OCI-LY1 (cell line): ENCODE measurements at regions not wholly inside any gene's neighbourhood (a gene's known extent, or its start where the extent isn't known, plus 50 kb on each side); places are given as distances from the start of the nearest gene placed in this dataset.
"Not testable (repeated sequence)": the region's sequence is repeated elsewhere in the genome, so short reads cannot be mapped to it uniquely, and the experiment has no call there.

Experiments
- H2AFZ ChIP-seq: fragments of 200-600 bp; sonication (generic), shearing (Covaris generic); 2 replicates; pipeline ENCODE4 v1.6.0; 2014; ENCODE audit warnings: antibody characterized with exemption, mild to moderate bottlenecking, low read length
- H3F3A ChIP-seq: fragments of 200-600 bp; sonication (generic), shearing (Covaris generic); 2 replicates; pipeline ENCODE4 v1.6.0; 2014; ENCODE audit warnings: mild to moderate bottlenecking, antibody characterized with exemption, low read length, moderate library complexity; ENCODE audit not compliant: insufficient read depth
- H3K27ac ChIP-seq: fragments of 200-600 bp; sonication (generic); 2 replicates; pipeline ENCODE4 v1.5.1; 2014; ENCODE audit warnings: low read length, mixed run types, mild to moderate bottlenecking, low read depth; ENCODE audit not compliant: poor library complexity, severe bottlenecking
- H3K27me3 ChIP-seq: fragments of 200-600 bp; sonication (generic); 2 replicates; pipeline ENCODE4 v1.6.0; 2014; ENCODE audit warnings: antibody characterized with exemption, mild to moderate bottlenecking, low read length, moderate library complexity; ENCODE audit not compliant: insufficient read depth
- H3K36me3 ChIP-seq: fragments of 200-600 bp; sonication (generic); 2 replicates; pipeline ENCODE4 v1.6.1; 2014; ENCODE audit warnings: mild to moderate bottlenecking, antibody characterized with exemption, low read length, moderate library complexity, mixed read lengths; ENCODE audit not compliant: insufficient read depth
- H3K4me1 ChIP-seq: fragments of 200-600 bp; sonication (generic); 2 replicates; pipeline ENCODE4 v1.5.1; 2014; ENCODE audit warnings: mild to moderate bottlenecking, low read length, moderate library complexity; ENCODE audit not compliant: insufficient read depth, severe bottlenecking
- H3K4me2 ChIP-seq: fragments of 200-600 bp; sonication (generic), shearing (Covaris generic); 2 replicates; pipeline ENCODE4 v1.6.1; 2014; ENCODE audit warnings: low read length
- H3K4me3 ChIP-seq: fragments of 200-600 bp; sonication (generic); 2 replicates; pipeline ENCODE4 v1.5.1; 2014; ENCODE audit warnings: low read length, low read depth, mild to moderate bottlenecking, mixed read lengths; ENCODE audit not compliant: poor library complexity, severe bottlenecking
- H3K79me2 ChIP-seq: fragments of 200-600 bp; shearing (Covaris generic); 2 replicates; pipeline ENCODE4 v1.6.1; 2016; ENCODE audit warnings: mixed run types, low read length, mixed read lengths; ENCODE audit not compliant: insufficient read depth
- H3K9ac ChIP-seq: fragments of 200-600 bp; sonication (generic), shearing (Covaris generic); 2 replicates; pipeline ENCODE4 v1.6.1; 2014; ENCODE audit warnings: mild to moderate bottlenecking, low read length, mixed read lengths
- H3K9me2 ChIP-seq: fragments of 200-600 bp; sonication (generic), shearing (Covaris generic); 2 replicates; pipeline ENCODE4 v1.6.1; 2014; ENCODE audit warnings: low read depth, mild to moderate bottlenecking, low read length, mixed read lengths
- H3K9me3 ChIP-seq: fragments of 200-600 bp; shearing (Covaris generic); 2 replicates; pipeline ENCODE4 v1.6.1; 2014; ENCODE audit warnings: low read length, mixed read lengths
- H4K20me1 ChIP-seq: fragments of 200-600 bp; sonication (generic), shearing (Covaris generic); 2 replicates; pipeline ENCODE4 v1.6.0; 2016; ENCODE audit warnings: mild to moderate bottlenecking, low read length; ENCODE audit not compliant: insufficient read depth
- CTCF ChIP-seq: fragments of 200-600 bp; sonication (generic), shearing (Covaris generic); IDR thresholded peaks from 2 replicates; pipeline ENCODE4 v1.5.1; 2017; ENCODE audit warnings: mild to moderate bottlenecking, antibody characterized with exemption, low read length, moderate library complexity, mixed read lengths
- EZH2 ChIP-seq: fragments of 200-600 bp; sonication (generic), shearing (Covaris generic); IDR thresholded peaks from 2 replicates; pipeline ENCODE4 v1.8.0; 2017; ENCODE audit warnings: borderline replicate concordance, mixed run types, mild to moderate bottlenecking, antibody characterized with exemption, low read length, moderate library complexity, mixed read lengths

- H3K4me2 ChIP-seq, result no peak overlapping the region
- TF ChIP-seq CTCF (no peak), EZH2 (no peak)
- H3K9ac ChIP-seq, result no peak overlapping the region
- H4K20me1 ChIP-seq, result no peaks in the 10 kb centered on the region
- no peak overlapping the region for H2AFZ ChIP-seq
- peaks cover 17% of the 10 kb centered on the region; the same call in 1 of the 2 replicates for H3K36me3 ChIP-seq
- 0 out of 2 replicates have a peak, but pooled peaks cover 6% of the 10 kb centered on the region for H3K9me3 ChIP-seq
- H3K9me2 ChIP-seq, result no peaks in the 10 kb centered on the region
- peaks cover 17% of the 10 kb centered on the region for H3K79me2 ChIP-seq
- H3K27ac ChIP-seq, result no peak overlapping the region
- H3F3A ChIP-seq, result no peaks in the 10 kb centered on the region
- no peaks in the 10 kb centered on the region for H3K27me3 ChIP-seq
- H3K4me3 ChIP-seq, result no peak overlapping the region
- H3K4me1 ChIP-seq, result peaks cover 25% of the 10 kb centered on the region
Observed at GRCh38 chr19:28627669-28628068, 585.3 kb downstream of the UQCRFS1 start.

GRCh38 chr19:28626407-28626806 lies 586.5 kb downstream of the UQCRFS1 start:
- not testable (repeated sequence) for H3K9me2 ChIP-seq, H3K27ac ChIP-seq, H3F3A ChIP-seq, H2AFZ ChIP-seq, H3K27me3 ChIP-seq, H3K9me3 ChIP-seq, H3K9ac ChIP-seq, H3K4me2 ChIP-seq, H3K4me3 ChIP-seq, H4K20me1 ChIP-seq
- Histone ChIP-seq H3K4me1 (peaks cover 24% of the 10 kb centered on the region), H3K79me2 (peaks cover 16% of the 10 kb centered on the region), H3K36me3 (peaks cover 17% of the 10 kb centered on the region; the same call in 1 of the 2 replicates)

- Histone ChIP-seq H3K36me3 (peaks cover 4% of the 10 kb centered on the region; the same call in 1 of the 2 replicates), H2AFZ (no peak overlapping the region), H3K27ac (peak overlapping the region; percentile 72), H3K9ac (peak overlapping the region; percentile 10; the same call in 1 of the 2 replicates), H4K20me1 (no peaks in the 10 kb centered on the region), H3K9me2 (no peaks in the 10 kb centered on the region), H3K4me2 (peak overlapping the region; percentile 41; the same call in 1 of the 2 replicates), H3F3A (no peaks in the 10 kb centered on the region), H3K79me2 (no peaks in the 10 kb centered on the region), H3K9me3 (peaks cover 4% of the 10 kb centered on the region), H3K27me3 (no peaks in the 10 kb centered on the region), H3K4me3 (no peak overlapping the region), H3K4me1 (peaks cover 38% of the 10 kb centered on the region)
- TF ChIP-seq CTCF, result no peak
- TF ChIP-seq EZH2, result no peak
Observed at GRCh38 chr19:28619816-28620429, 593.0 kb downstream of the UQCRFS1 start.

GRCh38 chr19:28618504-28618903 lies 594.4 kb downstream of the UQCRFS1 start:
- Histone ChIP-seq H4K20me1 (no peaks in the 10 kb centered on the region), H3K27me3 (no peaks in the 10 kb centered on the region), H3K9me2 (no peaks in the 10 kb centered on the region), H3K9me3 (peaks cover 10% of the 10 kb centered on the region), H3K79me2 (no peaks in the 10 kb centered on the region), H2AFZ (no peak overlapping the region), H3K9ac (no peak overlapping the region), H3K36me3 (peaks cover 15% of the 10 kb centered on the region; the same call in 1 of the 2 replicates), H3K4me1 (peaks cover 38% of the 10 kb centered on the region), H3K4me3 (no peak overlapping the region), H3K4me2 (no peak overlapping the region), H3F3A (no peaks in the 10 kb centered on the region), H3K27ac (no peak overlapping the region)
- TF ChIP-seq EZH2, result no peak
- no peak for TF ChIP-seq CTCF
